GM18907 (cell line): ENCODE measurements at regions not wholly inside any gene's neighbourhood (a gene's known extent, or its start where the extent isn't known, plus 50 kb on each side); places are given as distances from the start of the nearest gene placed in this dataset.
"Not testable (repeated sequence)": the region's sequence is repeated elsewhere in the genome, so short reads cannot be mapped to it uniquely, and the experiment has no call there.

Experiments used
- ATAC-seq: cut with Tn5 transposase; IDR thresholded peaks from one replicate; pipeline ENCODE4 v1.9.1; 2021; ENCODE audit warnings: mild to moderate bottlenecking, moderate library complexity; ENCODE audit not compliant: unreplicated experiment

- no peak for ATAC-seq
These were observed 53.5 kb downstream of the FOXD2 start for GRCh38 chr1:47491341-47491753.

DNA sequence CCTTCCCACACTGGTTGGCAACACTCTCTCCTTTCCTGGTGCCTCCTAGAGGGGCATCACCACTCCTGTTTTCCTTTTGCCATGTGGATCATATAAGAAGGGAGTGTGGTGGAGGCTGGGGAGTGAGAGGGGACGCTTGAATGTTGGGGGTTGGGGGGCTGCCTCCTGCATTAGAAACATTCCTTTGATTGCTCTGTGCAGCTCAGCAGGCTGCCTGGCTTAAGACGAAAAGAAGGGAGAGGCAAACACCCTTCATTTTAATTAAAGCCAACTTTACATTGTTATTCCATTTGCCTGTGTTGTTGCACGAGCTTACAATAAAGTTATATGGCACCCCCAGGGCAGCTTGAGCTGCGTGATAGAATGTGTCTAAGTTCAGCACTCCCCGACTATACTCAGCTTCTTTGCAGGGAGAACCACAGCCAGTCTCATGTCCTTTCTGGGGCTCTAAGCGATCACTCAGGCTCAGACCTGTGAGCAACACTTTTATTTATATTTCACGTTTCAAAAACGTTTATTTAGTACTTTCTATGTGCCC, 57.4 kb downstream of the FOXD2 start:
- no peak for ATAC-seq

DNA sequence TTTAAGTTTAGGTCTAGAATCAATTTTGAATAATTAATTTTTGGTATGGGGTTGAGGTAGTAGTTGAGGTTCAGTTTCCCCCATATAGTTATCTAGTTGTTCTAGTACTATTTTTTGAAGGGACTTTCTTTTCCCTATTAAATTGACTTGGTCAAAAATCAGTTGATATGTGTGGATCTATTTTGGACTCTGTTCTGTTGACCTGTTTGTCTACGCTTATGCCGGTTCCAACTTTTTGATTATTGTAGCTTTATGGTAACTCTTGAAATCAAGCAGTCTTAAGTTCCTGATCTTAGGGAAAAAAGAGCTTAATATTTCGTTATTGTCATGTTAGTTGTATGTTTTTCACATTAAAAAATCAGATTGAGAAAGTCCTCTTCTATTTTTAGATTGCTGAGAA, 60.7 kb downstream of the FOXD2 start:
- ATAC-seq = no peak

GRCh38 chr1:47501069-47501468, 63.2 kb downstream of the FOXD2 start:
- ATAC-seq = no peak

- no peak for ATAC-seq
These were observed 65.0 kb downstream of the FOXD2 start for GRCh38 chr1:47502746-47503370.

DNA sequence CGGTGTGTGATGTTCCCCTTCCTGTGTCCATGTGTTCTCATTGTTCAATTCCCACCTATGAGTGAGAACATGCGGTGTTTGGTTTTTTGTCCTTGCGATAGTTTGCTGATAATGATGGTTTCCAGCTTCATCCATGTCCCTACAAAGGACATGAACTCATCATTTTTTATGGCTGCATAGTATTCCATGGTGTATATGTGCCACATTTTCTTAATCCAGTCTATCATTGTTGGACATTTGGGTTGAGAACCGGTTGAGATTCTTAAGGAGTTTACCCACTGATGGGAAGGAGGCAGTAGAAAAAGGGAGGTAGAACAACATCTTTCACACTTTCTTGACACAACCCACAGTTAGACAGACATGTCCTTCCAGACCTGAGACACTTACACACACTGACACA, 67.0 kb downstream of the FOXD2 start:
- ATAC-seq = not testable (repeated sequence)

- ATAC-seq = no peak
These were observed 67.4 kb downstream of the FOXD2 start for GRCh38 chr1:47505267-47505666.

- no peak for ATAC-seq
These were observed 68.2 kb downstream of the FOXD2 start for GRCh38 chr1:47506053-47506452.

DNA sequence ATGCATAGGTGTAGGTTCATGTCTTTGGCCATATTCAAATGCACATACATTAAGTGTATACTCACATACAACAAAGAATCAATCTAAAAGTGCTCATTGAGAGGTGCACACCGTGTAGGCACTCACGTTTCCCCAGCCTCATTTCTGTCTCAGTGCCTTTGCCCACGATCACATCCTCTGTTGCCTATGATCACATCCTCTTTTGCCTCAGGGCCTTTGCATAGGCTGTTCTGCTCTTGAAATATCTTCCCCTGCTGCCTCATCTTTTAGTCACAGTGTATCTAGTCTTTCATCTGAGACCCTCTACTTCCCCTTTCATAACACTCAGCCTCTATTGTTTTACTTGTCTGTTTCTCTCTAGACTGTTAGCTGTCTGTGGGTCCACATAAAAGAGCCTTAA, 69.3 kb downstream of the FOXD2 start:
- no peak for ATAC-seq

GRCh38 chr1:47507881-47508701, 70.2 kb downstream of the FOXD2 start:
- ATAC-seq = no peak

- ATAC-seq = no peak
These were observed 71.0 kb downstream of the FOXD2 start for GRCh38 chr1:47508702-47509431.

GRCh38 chr1:47510282-47510811, 72.5 kb downstream of the FOXD2 start:
- ATAC-seq = no peak

DNA sequence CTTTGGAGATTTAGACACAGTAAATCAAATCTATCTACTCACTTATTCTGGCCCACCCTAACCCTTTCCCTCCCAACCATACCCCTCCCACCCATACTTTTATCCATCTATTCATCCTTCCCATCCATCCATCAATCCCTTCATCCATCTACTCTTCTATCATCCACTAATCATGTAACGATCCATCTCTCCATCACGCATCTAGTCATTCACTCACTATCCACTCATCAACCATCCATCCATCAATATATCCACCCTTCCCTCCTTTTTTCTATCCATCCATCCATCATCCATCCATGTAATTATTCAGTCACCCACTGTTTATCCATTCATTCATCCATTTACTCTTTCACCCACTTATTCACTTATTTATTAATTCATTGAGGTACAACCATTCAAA, 74.0 kb downstream of the FOXD2 start:
- ATAC-seq = no peak

DNA sequence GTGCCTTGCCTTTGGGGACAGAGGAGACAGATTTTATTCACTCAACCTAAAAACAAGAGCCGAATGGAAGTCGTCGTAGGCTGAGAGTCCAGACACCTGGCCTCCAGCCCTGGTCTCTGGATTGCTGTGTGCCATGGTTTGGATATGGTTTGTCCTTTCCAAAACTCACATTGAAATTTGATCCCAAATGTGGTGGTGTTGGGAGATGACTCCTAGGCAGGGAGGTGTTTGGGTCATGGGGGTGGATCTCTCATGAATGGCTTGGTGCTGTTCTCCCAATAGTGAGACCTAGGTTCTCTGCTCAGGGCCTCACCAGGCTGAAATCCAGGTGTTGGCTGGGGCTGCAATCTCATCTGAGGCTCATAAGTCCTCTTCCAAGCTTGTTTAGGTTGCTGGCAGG, 75.5 kb downstream of the FOXD2 start:
- no peak for ATAC-seq

- ATAC-seq = no peak
These were observed 76.4 kb downstream of the FOXD2 start for GRCh38 chr1:47514229-47514628.

DNA sequence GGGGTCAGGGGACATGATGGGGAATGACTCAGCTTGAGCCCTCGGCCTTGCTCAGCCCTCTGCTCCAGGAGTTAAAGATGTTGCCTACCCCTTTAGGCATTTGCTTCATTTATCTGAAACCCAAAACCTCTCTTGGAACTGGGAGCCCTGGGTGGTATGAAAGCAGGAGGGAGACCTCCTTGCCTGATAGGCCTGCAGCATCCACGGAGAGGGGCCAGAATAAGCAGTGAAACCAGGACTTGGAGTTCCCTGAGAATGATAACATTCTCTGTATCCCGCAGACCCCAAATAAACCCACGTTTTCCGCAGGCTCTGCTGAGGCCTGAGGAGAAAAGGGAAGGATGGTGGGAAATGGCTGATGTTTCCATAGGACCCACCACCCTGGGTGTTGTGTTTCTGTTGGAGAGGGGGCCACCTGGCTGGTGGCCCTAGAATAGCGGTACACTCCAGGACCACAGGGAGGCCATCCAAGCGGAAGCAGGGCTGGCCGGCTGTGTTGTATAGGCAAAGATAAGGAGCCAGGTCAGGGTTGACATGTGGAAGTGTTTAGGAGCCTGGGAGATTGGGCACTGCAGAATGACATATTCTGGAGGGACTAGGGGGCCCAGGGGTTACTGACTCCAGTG, 77.4 kb downstream of the FOXD2 start:
- no peak for ATAC-seq

- ATAC-seq = no peak
These were observed 80.1 kb downstream of the FOXD2 start for GRCh38 chr1:47517946-47518345.

GRCh38 chr1:47519491-47519890, 81.6 kb downstream of the FOXD2 start:
- ATAC-seq = no peak

DNA sequence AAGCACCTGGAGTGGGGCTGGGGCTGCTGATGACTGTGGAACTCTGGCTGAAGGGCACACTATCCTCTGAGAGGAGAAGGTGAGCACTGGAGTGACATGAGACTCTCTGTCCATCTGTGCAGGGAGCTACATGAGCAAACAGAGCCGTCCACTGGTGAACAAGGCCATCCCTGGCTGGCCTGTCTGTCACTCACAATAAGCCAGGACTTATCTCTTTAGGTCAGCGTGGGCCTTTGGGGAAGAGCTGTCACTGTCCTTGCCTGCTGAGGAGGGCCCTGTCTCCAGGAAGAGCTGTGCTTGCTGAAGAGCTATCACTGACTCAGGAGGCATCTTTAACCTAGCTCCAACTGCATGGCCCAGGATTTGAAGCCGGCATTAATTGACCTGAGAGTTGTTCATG, 82.1 kb downstream of the FOXD2 start:
- ATAC-seq = no peak

GRCh38 chr1:47521034-47521881, 83.4 kb downstream of the FOXD2 start:
- no peak for ATAC-seq
